GM12874 (cell line): ENCODE measurements at regions not wholly inside any gene's neighbourhood (a gene's known extent, or its start where the extent isn't known, plus 50 kb on each side); places are given as distances from the start of the nearest gene placed in this dataset.

Experiments
- CTCF ChIP-seq: IDR thresholded peaks from 2 replicates; pipeline ENCODE4 v1.5.1; 2011; ENCODE audit warnings: low read depth, mild to moderate bottlenecking, control low read depth, low read length, moderate library complexity; ENCODE audit not compliant: insufficient read depth

GRCh38 chr7:149565096-149565382 lies 67.4 kb upstream of the ZNF746 start:
- TF ChIP-seq CTCF, result no peak

GRCh38 chr7:149564340-149565095 lies 66.9 kb upstream of the ZNF746 start:
- no peak for TF ChIP-seq CTCF

- no peak for TF ChIP-seq CTCF
Measured at GRCh38 chr7:149562602-149563001, 65.0 kb upstream of the ZNF746 start.

- TF ChIP-seq CTCF, result no peak
Measured at GRCh38 chr7:149561072-149561471, 63.5 kb upstream of the ZNF746 start.

GRCh38 chr7:149559711-149560110 lies 62.1 kb upstream of the ZNF746 start:
- no peak for TF ChIP-seq CTCF

GRCh38 chr7:149558149-149558861 lies 60.7 kb upstream of the ZNF746 start:
- no peak for TF ChIP-seq CTCF

- TF ChIP-seq CTCF, result no peak
Measured at GRCh38 chr7:149552799-149553198, 55.2 kb upstream of the ZNF746 start.
